ENCODE measurements at regions not wholly inside any gene's neighbourhood (a gene's known extent, or its start where the extent isn't known, plus 50 kb on each side); places are given as distances from the start of the nearest gene placed in this dataset.

GRCh38 chr2:128805237-128805636 is 486.6 kb upstream of the HS6ST1 start:
- no peak for DNase-seq

DNA sequence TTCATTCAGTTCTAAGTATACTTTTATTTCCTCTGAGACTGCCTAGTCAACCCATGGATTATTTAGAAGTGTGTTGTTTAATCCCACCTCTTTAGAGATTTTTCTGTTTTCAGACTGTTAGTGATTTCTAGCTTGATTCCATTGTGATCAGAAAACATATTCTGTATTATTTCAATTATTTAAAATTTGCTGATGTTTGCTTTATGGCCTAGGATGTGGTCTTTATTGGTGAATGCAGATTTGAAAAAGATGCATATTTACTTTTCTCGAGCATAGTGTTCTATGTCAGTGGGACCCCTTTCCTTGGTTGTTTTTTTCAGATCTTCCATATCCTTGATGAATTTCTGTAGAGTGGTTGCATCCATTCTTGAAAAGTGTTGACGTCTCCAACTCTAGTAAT is 487.2 kb upstream of the HS6ST1 start:
- no peak for DNase-seq

DNA sequence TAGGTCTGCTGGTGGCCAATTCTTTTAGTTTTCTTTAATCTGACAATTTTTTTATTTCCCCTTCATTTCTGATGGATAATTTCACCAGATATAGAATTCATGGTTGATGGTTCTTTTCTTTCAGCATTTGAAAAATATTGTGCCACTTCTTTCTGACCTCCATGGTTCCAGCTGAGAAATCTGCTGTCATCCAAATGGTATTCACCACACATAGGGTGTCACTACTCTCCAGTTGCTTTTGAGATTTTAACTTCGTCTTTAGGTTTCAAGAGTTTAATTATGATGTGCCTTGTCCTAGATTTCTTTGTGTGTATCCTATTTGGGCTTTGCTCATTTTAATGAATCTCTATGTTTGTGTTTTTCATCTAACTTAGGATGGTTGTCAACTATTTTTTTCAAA is 488.6 kb upstream of the HS6ST1 start:
- DNase-seq, result no peak

- no peak for DNase-seq
Observed at GRCh38 chr2:128808462-128809258, 490.0 kb upstream of the HS6ST1 start.

DNA sequence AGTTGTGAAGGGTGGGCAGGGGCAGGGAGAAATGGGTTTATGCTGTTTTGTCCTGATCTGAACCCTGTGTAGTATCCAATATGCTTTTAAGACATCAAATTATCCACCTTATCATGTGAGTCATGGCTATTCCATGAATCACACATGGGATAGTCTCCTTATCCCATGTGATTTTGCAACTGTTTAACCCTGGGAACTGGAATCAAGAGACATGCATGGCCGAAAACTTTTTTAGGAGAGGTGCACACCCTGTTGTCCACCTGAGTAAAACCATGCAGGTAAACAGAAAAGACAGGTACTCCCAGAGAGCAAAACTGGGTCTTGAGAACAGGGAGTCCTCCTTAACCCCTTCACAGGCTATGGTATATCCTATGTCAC is 490.6 kb upstream of the HS6ST1 start:
- no peak for DNase-seq

DNA sequence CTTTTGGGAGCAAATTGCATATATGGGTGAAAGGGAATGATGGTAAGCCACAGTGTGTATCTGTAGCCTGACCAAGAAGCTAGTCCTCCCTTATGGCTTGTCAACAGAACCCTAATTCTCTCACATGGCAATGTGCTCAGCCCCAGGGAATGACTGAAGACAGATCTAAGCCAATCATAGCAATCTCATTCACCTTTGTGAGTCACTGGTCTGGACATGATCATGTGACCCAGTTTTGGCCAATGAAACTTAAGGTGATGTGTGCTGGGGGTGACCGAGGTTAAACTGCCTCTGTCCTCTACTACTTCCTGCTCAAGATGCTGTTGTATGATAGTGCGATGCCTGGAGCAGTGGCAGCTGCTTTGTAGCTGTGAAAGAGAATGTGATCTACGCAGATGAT is 491.2 kb upstream of the HS6ST1 start:
- no peak for DNase-seq

DNA sequence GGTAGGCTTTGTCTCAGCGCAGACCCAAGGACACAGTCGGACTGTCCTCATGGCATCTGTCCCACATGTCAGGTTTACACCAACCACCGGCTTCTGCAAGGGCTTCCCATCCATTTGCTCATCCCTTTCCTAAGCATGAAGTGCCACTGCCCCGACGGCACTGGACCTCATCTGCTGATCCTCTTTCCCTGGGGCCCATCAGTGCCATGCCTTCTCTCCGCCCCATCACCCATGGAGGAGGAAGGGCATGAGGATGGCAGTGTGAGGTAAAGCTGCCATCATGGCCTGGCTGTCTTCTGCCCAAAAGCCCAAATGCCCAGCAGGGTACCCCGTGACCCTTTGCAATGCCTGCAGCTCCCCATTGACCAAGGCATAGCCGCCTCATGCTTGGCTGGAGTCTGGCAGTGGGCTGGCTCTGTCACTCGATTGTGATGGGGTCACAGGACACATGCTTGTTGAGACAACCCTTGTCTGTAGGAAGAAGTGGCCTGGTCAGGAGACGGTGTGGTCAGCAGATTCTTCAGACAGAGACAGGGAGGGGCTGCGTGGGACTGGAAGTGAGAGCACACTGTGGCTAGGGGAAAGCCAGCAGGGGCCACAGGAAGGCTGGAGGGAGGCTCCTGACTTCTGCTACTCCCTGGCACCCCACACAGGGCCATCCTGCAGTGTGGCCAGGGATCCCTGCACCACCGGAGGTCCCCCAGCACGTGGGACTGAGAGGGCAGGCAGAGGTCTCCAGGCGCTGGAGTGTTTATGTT is 493.7 kb upstream of the HS6ST1 start:
- DNase-seq, result no peak

- DNase-seq, result no peak
Observed at GRCh38 chr2:128813352-128814034, 494.8 kb upstream of the HS6ST1 start.

GRCh38 chr2:128815248-128815647 is 496.6 kb upstream of the HS6ST1 start:
- DNase-seq, result no peak

GRCh38 chr2:128817171-128817570 is 498.5 kb upstream of the HS6ST1 start:
- no peak for DNase-seq

GRCh38 chr2:128817813-128818212 is 499.1 kb upstream of the HS6ST1 start:
- DNase-seq, result no peak

- DNase-seq, result no peak
Observed at GRCh38 chr2:128818248-128818647, 499.6 kb upstream of the HS6ST1 start.

DNA sequence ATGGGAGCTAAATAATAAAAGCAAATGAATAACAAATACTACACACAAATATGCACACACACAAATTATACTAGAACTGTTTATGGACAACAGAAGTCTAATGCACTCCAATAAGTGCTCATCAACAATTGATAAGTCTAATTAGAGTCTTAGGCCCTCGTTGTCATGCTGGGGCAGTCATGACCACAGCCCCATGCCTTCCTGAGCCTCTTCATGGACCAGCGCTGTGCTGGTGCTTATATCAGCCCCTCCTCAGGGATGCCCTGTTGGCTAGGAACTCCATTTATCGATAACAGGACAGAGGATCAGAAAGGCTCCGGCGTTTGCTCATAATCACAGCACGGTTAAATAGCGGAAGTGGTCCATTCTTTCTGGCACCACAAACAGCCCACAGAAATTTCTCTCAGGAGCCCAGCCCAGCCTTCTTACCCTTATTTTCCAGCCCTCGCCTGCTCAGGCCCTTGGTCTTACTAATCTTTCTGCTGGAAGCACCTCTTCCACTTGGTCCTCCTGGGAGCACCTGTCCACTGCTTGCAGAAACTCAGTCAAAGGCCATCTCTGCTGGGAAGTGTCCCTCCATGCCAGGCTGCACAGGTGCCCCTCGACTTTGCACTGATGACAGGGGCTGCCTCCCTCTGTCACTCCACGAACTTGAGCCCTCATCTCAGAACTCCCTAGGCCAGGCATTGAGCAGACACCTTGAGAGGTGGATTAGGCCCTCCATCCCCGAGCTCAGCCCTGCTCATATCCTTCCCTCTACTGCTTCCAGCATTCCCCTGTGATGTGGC is 500.2 kb upstream of the HS6ST1 start:
- no peak for DNase-seq

GRCh38 chr2:128820452-128820851 is 501.8 kb upstream of the HS6ST1 start:
- DNase-seq, result no peak

GRCh38 chr2:128821010-128821409 is 502.3 kb upstream of the HS6ST1 start:
- no peak for DNase-seq

- DNase-seq, result no peak
Observed at GRCh38 chr2:128832946-128833663, 514.4 kb upstream of the HS6ST1 start.

- no peak for DNase-seq
Observed at GRCh38 chr2:128833664-128834027, 515.0 kb upstream of the HS6ST1 start.

DNA sequence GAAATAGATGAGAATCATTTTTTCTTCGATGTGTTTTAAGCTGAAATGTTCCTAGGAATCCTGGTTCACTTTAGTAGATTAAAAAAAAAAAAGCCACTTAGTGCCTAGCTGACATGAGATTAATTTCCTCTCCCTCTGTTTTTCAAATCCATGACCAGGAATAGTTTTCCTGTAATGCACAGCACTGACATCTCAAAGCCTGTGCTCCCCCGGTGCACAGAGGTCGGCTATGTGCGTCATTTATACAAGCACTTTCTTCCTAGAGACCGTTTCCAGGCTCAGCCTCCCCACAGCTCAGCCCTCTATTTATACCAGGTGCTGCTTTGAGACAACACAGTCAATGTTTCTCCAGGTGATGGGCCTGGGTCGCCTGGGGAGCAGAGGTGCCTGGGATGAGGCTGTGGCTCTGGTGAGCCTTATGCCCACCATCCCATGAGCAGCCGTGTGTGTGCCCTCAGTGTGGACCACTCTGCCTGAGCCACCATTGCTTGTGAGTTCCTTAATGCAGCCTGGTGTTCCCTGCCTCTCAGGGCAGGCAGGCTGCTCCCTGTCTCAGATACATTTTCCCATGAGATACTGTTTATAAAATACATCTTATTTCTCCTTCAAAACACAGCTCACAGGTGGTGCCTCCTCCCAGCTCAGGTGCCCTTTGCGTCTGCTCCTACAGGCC is 515.7 kb upstream of the HS6ST1 start:
- DNase-seq, result no peak

GRCh38 chr2:128834880-128835252 is 516.2 kb upstream of the HS6ST1 start:
- DNase-seq, result no peak

- DNase-seq, result no peak
Observed at GRCh38 chr2:128835342-128835855, 516.7 kb upstream of the HS6ST1 start.

- DNase-seq, result no peak
Observed at GRCh38 chr2:128835974-128836373, 517.3 kb upstream of the HS6ST1 start.

Measured in activated gamma-delta T cell (primary cell).